ENCODE measurements at regions not wholly inside any gene's neighbourhood (a gene's known extent, or its start where the extent isn't known, plus 50 kb on each side); places are given as distances from the start of the nearest gene placed in this dataset.

DNA sequence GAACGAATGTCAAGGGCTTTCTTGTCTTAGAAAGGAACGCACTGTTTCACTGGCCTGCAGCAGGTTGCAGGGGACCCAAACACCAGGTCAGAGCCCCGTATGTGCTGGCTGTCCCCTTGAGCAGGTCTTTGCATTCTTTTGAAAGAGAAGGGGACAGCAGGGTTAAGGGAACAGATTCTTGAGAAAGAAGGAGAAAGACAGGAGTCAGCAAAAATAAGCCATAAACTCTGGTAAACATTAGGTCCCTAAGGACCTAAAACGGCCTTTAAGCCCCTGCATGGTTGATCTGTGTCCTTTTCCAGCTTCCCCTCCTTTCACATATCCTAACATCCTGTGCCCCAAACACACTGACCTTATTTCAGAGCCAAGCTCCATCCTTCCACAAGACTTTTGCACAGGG lies 190.8 kb upstream of the ADRA1B start:
- DNase-seq: no peak

DNA sequence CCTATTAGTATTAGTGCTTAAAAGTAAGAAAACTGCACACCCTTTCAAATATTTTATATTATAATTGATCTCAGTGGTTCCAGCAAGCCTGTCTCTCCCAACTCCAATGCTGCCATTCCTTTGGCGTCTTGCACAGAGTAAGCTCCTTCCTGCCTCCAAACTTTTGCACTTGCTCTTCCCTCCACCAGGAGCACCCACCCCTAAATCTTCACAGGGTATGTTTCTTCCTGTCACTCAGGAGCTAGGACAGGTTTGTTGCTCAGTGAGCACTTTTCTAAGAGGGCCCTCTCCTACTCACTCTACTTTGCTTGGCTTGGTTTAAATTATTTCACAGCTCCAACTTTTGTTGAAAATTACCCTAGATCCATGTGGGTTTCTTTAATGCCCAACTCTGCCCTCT lies 189.1 kb upstream of the ADRA1B start:
- no peak for DNase-seq

DNA sequence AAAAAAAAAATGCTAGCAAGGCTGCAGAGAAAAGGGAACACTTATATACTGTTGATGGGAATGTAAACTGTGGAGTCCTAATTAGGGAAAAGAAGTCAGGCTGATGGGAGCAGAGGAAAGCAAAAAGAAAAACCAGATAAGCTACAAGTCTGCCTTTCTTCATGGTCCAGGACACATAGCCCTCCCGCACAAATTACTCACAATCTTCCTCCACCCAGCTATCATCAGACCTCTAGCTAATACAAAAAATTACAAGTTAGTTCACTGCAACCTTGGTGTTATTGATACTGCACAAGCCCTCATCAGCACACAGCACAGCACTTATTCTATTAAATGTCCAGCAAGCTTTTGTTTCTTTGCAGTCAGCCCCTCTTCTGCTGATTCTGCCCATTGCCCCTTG lies 186.0 kb upstream of the ADRA1B start:
- no peak for DNase-seq

DNA sequence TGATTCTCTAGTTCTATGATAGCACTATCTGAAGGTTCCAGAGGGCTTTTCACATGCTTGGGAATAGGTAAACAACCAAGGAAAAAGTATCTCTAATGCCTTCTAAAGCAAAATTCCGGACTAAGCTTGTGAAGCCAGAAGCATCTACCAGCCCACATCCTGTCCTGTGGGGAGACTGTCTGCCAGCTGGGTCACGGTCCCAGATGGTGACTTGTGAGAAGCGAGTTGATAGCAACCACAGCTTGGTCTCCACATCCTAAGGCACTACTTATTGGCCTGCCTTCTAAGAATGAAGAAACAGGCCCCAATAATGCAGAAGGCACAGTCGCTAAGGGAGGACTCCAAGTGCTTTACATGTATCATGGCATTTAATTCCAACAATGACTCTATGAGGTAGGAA lies 184.1 kb upstream of the ADRA1B start:
- no peak for DNase-seq

DNA sequence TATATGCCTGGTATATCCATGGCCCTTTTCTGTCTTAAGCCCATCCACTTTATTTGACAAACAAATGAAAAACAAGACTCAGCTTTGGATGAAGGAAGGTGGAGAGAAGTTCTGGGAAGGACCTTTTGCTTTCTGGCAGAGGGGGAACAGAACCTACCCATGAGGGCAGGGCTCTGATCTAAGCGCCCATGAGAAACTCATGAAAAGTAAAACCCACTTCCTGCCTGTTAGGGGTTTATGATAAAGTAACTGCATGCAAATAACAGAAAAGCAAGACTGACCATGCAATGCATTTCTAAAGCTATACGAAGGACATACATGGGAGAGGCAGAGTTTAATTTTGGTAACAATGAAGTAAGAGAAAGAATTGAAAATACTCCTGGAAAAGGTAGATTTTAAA lies 181.9 kb upstream of the ADRA1B start:
- DNase-seq: no peak

DNA sequence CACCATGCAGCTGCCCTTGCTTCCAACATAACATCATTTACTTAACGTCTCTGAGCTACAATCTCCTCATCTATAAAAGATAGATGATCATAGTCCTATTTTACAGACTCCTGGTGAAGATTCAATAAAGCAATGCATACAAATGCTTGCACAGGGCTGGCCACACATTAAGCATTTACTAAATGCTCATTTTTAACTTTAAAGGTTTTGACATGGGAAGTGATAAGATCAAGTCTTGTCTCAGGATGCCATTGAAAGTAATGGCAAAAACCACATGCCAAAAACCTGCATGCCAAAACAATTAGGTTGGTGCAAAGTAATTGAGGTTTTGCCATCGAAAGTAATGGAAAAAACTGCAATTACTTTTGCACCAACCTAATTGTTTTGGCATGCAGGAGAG lies 181.2 kb upstream of the ADRA1B start:
- no peak for DNase-seq

DNA sequence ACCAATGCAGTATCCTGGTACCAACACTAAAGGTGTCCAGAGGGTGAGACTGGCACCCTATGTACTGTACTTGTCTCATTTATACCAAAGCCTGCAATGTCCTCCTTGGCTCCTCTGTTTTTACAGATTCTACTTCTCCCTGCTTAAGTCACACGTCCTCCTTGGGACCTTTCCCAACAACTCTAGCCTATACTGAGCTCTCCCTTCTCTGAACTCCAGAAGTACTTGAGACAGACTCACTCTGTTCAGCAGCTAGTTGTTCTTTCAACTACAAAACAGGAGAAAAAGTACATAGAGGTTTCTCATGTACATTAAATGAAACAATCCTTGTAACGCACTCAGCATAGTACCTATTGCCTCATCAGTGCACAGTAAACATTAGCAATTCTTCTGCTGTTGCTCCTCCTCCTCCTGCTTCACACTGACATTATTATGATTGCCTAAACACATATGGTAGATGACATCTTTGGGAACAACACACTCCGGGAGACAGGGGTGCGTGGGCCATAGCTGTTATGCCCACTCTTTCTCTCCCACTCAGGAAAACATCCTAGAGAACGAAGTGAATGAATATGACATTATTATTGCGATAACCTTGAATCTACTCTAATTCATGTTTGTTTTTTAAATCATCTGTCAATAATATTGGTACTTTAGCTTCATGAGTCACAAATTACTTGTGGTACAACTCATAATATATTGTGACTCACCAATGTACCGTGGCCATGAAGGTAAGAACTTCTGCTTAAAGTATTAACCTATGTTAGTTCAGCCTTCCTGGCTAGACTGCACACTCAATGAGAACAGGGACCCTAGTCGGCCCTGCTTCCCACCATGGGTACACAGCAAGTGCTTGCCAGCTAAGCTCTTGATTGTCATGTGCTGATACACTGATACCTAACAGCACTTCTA lies 180.3 kb upstream of the ADRA1B start:
- DNase-seq: no peak

DNA sequence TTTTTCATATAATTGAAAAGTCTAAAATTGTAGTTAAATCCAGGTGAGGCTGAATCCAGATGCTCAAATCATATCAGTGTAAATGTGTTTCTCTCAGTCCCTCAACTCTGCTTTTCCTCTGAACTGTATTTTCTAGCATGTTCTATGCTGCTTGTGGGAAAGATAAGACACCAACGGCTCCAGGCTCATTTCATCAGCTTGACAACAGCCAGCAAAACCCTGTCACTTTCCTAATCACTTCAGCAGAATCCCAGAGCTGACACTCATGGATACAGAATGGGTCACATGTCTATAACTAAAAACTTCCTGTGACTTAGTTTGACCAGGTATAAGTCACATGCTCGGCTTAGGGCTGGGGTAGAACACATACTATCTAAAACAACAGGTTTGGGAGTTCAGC lies 179.4 kb upstream of the ADRA1B start:
- no peak for DNase-seq

DNA sequence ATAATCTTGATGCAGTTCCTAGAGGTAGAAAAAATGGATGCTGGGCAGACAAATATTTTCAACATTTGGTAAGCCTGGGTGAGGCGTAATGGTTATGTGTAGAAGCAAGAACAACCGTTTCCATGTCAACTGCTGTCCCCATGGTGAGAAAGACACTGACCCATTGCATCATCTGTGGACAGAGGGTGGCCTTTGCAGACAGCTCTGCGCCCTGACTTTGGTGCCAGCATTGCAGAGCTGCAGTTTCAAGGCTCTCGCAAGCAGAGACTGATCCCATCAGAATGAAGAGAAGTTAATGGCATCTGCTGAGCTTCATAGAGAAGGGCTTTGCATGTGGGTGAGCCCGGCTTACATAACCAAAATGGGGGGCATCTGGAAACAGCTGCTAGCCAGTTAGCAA lies 179.0 kb upstream of the ADRA1B start:
- no peak for DNase-seq

DNA sequence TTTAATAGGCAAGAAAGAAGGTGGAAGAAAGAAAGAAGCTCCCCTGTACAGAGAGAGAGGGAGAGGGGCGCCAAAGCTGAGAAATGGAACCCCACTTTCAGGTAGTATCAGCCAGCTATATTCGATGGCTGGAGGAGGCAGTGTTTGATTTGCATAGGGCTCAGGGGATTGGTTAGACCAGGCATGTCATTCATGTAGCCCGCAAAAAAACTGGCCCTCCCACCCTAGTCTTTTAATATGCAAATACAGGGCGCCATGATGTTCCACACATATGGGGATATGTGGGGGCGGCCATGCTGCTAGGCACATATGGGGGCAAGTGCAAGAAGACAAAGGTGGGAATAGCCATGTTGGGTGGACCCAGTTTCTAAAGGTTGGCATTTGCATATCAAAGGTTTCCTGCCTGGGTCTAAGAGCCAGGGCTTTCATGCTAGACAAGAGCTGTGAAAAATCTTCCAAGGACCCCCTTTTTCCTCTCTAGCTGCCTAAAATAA lies 174.4 kb upstream of the ADRA1B start:
- DNase-seq: no peak

DNA sequence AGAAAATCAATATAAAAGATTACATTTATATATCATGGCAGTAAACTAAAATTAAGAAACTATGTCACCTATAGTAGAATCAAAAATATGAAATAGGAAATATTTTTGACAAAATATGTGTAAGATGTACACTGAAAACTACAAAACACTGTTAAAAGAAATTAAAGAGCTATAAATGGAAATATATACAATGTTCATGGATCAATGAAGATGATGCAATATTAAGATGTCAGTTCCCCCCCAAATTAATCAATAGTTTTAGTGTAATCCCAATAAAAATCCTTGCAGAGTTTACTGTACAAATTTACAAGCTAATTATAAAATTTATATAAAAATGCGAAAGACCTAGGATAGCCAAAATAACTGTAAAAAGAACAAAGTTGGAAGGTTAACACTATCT lies 173.0 kb upstream of the ADRA1B start:
- DNase-seq: no peak

DNA sequence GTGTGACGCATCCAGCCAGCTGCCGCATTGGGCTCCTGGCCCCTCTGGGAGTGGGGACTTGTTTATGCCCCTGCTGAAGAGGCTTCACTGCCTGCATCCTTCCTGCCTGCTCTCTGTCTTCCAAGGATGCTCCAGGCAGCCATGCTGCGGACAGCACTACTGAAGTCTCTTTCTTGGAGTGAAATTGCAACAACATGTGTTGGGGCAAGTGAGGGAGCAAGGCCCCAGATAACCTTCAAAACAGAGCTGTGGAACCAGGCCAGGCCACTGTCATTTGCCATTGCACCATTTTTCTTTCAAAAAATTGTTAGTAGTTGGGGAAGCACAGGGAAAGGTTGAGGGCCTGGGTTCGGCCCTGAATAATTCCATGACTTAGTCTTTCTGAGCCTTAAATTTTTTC lies 169.6 kb upstream of the ADRA1B start:
- no peak for DNase-seq

DNA sequence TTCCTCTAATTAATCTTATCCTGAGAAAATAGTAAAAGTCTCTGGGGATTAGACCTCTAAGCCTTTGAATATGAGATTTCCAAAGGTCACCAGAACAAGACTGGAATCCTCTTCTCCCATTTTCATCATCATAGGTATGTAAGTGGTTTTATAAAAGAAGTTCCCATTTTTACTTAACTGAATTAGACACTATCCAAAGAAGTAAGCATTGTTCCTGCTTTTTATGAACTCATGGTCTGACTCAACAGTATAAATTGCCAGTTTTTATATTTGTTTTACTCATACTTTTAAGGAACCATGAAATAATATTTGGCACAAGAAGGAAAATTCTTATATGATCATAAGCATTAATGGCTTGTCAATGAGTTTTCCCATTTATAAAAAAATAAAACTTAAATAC lies 167.1 kb upstream of the ADRA1B start:
- no peak for DNase-seq

DNA sequence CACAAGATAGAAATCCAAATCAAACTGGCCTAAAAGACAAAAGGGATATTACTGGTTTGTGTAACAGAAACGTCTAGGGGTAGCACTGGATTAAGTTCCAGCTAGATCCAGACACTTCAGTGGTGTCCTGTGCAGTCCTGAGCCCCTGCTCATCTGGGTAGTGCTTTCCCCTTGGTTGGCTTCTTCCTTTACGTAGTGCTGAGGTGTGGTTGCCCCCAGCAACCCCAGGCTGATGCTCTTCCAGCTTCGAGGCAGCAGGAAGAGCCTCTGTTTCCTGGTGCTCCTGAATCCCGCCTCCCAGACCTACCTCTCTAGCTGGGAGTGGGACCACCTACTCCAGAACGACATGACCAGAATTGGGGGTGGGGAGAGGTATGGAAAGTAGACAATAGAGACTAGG lies 166.1 kb upstream of the ADRA1B start:
- no peak for DNase-seq

DNA sequence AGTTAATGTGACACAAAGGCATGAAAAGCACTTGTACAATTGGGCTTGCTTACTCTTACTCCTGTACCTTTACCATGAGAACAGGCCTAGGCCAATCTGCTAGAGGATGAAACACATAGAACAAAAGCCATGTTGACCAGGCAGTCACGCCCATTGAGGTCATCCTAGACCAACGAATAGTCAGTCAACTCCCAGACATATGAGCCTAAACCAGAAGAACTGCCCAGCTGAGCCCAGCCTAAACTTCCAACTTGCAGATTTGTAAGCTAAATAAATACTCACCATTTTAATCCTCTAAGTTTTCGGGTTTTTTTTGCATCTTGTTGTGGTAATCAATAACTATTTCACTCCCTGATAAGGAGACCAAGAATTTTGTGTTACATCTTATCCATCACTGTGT lies 164.8 kb upstream of the ADRA1B start:
- no peak for DNase-seq

DNA sequence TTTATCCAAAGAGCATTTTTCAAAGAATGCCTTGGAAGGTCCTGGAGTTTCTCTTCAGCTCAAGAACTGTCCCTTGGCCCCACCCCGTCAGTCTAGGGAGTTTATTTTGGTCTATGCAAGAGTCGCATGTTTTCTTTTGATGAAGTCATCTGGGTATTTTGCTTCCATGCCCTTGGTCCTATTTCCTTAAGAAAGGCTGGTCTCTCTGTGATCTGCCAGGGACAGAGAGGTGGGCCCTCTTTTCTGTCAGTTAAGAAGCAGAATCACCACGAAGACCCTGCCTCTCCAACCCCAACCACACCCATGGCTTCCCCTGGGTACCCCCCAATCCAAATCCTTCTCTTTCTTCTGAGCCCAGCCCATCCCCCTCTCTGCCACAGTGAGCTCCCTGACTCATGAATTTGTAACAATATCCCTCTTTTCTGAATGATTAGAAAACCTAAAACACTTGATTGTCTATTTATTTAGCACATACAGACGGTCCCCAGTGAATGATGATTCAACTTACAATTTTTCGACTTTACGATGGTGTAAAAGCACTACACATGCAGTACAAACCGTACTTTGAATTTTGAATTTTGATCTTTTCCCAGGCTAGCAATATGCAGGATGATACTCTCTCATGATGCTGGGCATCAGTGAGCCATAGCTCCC lies 163.5 kb upstream of the ADRA1B start:
- no peak for DNase-seq

DNA sequence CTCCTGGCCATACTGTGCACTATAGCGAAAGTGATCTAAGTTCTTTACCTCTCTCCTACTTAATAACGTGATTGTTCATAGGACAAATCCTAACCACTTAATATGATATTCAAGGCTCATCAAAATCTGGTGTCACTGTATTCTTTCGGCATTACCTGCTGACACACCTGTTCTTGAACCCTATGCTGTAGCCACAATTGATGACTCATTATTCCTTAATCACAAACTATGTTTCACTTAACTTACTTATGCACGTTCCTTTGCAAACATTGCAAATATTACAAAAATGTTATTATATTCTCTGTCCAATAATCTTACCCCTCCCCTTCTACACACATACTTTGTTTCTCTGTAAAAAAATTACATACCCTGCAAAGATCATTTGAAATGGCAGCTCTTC lies 158.1 kb upstream of the ADRA1B start:
- DNase-seq: no peak

DNA sequence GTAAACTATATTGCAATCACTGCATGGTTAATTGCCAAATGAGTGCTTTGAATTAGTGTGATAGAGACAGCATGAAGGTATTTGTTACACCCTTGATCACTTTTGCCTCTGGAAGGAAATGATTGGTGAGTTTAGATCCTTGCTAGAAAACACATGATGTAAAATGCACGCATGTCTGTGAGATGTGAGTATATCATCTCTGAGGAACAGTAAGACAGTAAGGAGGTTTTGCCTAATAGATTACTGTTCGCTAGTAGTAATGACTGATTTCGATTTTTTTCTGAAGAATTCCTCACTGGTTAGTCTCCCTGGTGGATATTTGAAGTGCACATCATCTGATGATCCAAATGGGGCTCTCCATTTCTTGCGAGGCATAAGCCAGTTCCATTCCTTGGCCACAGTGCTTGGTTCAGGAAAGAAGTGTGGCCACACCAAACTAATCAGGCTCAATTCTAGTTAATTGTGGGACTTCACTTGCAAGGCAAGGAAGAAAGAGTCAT lies 156.4 kb upstream of the ADRA1B start:
- no peak for DNase-seq

DNA sequence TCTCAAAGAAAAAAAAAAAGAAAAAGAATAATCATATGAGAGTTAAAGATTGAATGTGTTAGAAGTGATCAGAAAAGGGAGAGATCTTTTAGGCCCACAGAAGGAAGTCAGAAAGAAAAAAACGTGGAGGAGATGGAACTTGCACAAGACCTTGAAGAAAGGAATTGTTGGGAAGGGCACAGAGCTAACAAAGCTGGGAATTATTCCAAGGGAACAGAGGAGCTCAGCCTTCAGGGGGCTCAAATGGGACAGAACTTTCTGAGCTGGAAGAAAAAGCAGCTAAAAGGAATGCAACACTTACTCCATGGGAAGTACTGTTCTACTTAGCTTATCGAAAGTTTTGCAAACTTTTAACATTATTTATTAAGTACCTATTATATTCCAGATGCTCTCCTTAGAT lies 153.4 kb upstream of the ADRA1B start:
- DNase-seq: no peak

DNA sequence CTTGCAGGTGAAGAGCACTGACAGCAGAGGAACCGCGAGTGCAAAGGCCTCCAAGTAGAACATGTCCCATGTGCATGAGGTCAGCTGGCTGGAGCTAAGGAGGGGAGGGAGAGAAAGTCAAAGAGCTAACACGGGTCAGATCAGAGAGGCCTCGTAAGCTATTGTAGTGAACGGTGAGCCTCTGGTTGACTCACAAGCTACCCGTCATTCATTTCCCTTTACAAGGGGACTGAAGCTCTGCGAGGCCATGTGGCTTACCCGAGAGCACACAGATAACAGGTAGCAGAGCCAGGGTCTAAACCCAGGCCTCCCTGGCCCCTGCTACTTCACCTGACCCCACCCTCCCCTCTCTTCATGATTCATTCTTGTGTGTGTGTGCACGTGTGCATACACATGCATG lies 152.7 kb upstream of the ADRA1B start:
- DNase-seq: no peak

DNA sequence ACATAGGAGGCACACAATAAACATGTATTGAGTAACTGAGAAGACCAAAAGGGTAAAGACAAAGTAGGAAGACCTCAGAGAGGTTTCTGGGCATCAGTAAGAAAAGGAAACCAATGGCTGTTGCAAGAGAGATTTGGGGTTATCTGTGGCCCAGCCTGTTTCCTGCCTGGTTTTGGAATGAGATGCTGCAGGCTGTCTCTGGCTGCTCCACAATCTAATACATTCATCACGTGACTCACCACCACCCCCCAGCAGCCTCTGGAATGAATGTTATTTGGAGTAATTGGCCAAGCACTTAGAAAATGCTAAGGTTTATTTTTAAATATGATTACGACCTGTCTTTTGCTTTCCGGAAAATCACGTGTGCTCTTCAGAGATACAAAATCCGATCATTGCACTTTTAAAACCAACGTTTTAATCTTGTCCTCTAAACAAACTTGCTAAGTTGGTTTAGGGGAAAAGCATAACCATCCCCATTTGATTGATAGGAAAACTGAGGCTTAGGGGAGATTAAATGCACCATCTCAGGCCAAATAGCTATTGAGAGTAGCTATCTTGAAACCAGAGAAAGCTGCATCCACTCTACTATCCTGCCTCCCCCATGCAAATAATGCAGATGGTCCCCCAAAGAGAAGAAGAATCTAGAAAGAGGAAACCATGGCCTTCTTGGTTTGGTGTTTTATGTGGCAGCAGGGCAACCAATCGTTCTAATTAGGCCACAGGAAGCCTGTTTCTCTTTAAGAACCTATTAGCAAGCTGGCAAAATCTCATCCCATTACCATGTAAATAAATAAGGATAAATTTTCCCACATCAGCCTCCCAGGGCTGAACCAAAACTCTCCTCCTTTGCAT lies 151.8 kb upstream of the ADRA1B start:
- no peak for DNase-seq

DNA sequence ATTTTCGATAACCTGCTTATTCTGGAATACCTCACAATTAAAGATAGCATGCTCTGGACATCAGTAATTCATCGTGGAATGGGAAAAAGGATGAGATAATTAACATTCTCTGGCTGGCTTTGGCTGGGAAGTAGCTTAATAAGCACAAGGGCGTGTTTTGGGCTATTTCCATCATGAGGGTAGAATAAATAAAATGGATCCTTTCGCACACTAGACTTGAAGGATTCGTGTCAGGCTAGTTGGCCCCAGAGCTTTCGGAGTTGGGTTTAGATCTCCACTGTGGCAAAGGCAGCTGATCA lies 151.2 kb upstream of the ADRA1B start:
- DNase-seq: no peak

DNA sequence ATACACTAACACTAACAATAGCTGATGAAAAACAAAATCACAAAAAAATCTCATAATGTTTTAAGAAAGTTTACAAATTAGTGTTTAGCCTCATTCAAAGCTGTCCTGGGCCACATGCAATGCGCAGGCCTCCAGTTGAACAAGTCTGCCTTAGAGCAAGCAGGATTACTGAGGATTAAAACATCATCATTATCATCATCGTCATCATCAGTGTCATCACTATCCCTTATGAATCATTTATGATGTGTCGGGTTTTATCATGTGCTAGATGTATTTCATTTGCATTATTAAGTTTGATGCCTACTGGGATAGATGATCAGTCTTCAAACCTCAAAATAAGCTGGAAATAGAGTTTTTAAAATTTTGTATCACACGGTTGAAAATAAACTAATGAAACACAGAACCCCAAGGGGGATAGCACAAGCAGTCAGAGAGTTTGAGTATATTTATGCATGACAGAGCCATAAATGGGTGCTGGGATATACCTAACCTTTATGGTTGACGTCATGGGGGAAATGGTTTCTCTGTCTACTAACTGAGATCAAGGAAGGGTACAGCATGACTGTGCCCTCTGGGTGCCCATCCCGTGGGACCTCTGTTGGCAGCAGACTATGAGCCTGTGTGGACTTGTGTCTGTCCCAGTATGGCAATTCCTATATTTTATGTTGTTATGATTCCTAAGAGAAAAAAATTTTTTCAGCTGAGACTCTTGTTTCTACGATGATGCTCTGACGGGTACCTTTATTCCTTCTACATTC lies 150.3 kb upstream of the ADRA1B start:
- DNase-seq: no peak
